H4 (cell line): ENCODE measurements at regions not wholly inside any gene's neighbourhood (a gene's known extent, or its start where the extent isn't known, plus 50 kb on each side); places are given as distances from the start of the nearest gene placed in this dataset.
A peak's percentile ranks its signal among the peaks of the same experiment; 100 is the strongest.
"Not testable (repeated sequence)": the region's sequence is repeated elsewhere in the genome, so short reads cannot be mapped to it uniquely, and the experiment has no call there.

Experiments used
- DNase-seq: peaks from one replicate; pipeline ENCODE4 v3.0.0-alpha.2; 2015; ENCODE audit warnings: low spot score

GRCh38 chr6:146938266-146938665 lies 266.0 kb upstream of the STXBP5 start:
- no peak for DNase-seq

- not testable (repeated sequence) for DNase-seq
Measured at GRCh38 chr6:146939456-146939855, 264.8 kb upstream of the STXBP5 start.

GRCh38 chr6:146943664-146944063 lies 260.6 kb upstream of the STXBP5 start:
- no peak for DNase-seq

GRCh38 chr6:146944077-146944476 lies 260.1 kb upstream of the STXBP5 start:
- no peak for DNase-seq

GRCh38 chr6:146944809-146945208 lies 259.4 kb upstream of the STXBP5 start:
- DNase-seq: no peak

GRCh38 chr6:146946559-146946958 lies 257.7 kb upstream of the STXBP5 start:
- no peak for DNase-seq

- DNase-seq: no peak
Measured at GRCh38 chr6:146948790-146949342, 255.4 kb upstream of the STXBP5 start.

- no peak for DNase-seq
Measured at GRCh38 chr6:146949425-146949824, 254.8 kb upstream of the STXBP5 start.

- DNase-seq: no peak
Measured at GRCh38 chr6:146950351-146950835, 253.8 kb upstream of the STXBP5 start.

GRCh38 chr6:146955570-146955969 lies 248.6 kb upstream of the STXBP5 start:
- DNase-seq: no peak

GRCh38 chr6:146957181-146958093 lies 246.8 kb upstream of the STXBP5 start:
- DNase-seq: no peak

- DNase-seq: no peak
Measured at GRCh38 chr6:146961831-146962230, 242.4 kb upstream of the STXBP5 start.

GRCh38 chr6:146962329-146962728 lies 241.9 kb upstream of the STXBP5 start:
- no peak for DNase-seq

- DNase-seq: no peak
Measured at GRCh38 chr6:146965110-146965689, 239.0 kb upstream of the STXBP5 start.

- DNase-seq: peak; percentile 48
Measured at GRCh38 chr6:146968041-146968760, 236.0 kb upstream of the STXBP5 start.

GRCh38 chr6:146972546-146972945 lies 231.7 kb upstream of the STXBP5 start:
- no peak for DNase-seq

GRCh38 chr6:146974351-146974750 lies 229.9 kb upstream of the STXBP5 start:
- DNase-seq: no peak

GRCh38 chr6:146975093-146975492 lies 229.1 kb upstream of the STXBP5 start:
- no peak for DNase-seq

GRCh38 chr6:146980900-146981329 lies 223.3 kb upstream of the STXBP5 start:
- no peak for DNase-seq

- no peak for DNase-seq
Measured at GRCh38 chr6:146981981-146982380, 222.2 kb upstream of the STXBP5 start.

- no peak for DNase-seq
Measured at GRCh38 chr6:146984251-146984924, 219.8 kb upstream of the STXBP5 start.
